Putamen (tissue), 1 donor: ENCODE measurements at regions not wholly inside any gene's neighbourhood (a gene's known extent, or its start where the extent isn't known, plus 50 kb on each side); places are given as distances from the start of the nearest gene placed in this dataset.
"Not testable (repeated sequence)": the region's sequence is repeated elsewhere in the genome, so short reads cannot be mapped to it uniquely, and the experiment has no call there.

Experiments used
- DNase-seq: peaks from one replicate; pipeline ENCODE4 v3.0.0-alpha.2; 2016; ENCODE audit warnings: low spot score

DNA sequence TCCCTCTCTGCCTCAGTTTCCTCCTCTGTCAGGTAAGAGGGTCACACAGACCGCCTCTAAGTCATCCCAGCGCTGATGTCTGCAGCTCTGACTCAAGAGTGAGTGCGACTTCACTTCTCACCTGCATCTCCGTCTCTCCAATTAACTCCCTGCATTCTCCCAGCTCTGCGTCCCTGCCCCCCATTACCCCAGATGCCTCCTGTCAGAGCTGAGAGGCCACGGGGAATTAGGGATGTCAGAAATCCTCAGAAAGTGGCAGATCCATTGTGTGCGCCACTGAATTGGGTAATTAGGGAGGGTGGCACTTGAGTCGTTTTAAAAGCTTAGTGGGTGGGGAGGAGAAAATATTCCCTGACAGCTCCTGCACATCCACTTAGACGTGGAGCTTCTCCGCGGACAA lies 885.4 kb upstream of the EEF2KMT start:
- peak; percentile 32 for DNase-seq

DNA sequence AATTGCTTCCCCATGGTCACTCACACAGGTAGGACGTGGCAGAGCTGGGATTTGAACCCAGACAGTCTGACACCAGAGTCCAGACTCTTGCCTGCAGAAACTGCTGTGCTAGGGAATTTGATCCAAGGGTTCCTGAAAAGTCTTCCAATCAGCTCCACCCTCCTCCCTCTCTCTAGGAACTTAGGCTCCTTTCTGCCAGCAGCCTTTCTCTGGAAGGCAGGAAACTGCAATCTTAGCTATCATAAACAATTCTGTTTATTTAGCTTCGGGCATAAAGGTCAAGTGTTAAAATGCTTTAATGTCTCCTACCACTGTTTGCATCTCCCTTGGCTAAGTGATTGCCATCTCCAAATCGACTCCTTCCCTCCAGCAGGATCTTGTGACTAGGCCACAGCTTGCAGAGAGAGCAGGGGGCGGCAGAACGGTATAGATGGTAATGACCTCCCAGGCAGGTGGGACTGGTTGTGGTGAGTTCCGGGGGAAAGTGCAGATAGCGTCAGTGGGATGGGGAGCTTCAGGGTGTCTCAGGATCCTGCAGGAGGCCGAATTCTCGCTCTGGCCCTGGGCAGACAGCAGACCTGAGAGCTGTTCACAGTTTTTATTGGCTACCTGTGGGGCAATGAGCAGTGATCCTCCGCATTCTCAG lies 882.4 kb upstream of the EEF2KMT start:
- no peak for DNase-seq

DNA sequence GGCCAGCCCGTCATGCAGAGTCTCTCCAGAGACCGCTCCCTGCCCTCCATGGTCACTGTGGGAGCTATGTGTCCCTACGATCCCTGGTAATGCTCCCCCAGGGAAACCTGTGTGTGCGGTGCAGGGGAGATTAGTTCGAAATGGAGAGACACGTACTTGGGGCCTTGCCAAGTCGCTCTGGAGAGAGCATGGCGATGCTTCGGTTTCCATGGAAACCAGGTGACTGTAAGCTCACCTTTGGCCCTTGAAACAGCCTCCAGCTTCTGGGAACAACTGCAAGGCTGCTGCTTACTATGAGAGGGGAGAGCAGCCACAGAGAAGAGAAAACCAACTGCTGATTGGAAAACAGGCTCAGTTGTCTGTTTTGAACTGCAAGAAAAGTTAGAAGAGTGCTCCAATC lies 879.7 kb upstream of the EEF2KMT start:
- no peak for DNase-seq

DNA sequence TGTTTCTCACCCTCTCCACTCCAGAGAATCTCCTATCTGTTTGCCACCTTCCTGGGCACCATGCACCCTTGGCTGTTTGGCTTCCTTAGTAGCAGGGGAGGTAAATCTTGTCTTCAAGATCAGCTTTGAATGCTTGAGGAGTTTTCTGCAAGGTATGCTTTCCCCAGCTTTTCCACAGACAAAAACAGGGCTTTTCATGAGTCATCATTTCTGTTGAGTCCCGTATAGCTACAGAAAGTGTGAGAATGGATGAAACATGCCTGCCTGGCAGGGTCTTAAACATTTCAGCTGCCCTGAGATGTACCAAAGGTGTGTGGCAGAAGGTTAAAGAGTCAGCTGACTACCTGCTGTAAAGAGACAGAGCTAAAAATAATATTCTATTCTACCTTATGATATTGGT lies 875.2 kb upstream of the EEF2KMT start:
- DNase-seq: no peak

DNA sequence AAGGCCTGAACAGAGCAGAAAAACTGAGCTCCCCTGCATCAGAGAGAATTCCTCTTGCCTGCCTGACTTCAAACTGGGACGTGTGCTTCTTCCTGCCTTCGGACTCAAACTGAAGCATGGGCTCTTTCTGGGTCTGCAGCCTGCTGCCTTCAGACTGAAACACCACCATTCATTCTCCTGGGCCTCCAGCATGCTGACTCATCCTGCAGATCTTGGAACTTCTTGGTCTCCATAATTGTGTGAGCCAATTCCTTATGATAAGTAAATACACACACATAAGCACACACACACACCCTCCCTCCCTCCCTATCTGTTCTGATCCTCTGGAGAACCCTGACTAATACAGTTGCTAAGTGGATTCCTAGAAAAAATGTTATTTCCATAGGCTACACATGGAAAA lies 874.3 kb upstream of the EEF2KMT start:
- DNase-seq: no peak

DNA sequence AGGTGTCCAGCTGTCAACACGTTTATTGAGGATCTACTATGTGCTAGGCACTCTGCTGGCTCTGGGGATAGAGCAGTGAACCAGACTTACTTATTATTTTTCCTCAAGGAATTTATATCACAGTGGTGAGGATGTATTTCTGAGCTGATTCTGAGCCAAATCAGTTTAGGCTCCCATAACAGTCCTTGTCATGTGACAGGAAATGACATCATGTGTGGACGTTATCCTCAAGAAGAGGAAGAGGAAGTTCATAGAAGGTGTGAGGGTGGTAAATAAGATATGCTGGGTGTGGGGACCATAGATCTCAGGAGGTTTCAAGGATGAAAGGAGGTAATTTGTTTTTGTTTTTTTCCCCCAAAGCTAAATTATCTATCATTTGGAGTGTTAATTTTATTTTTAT lies 873.5 kb upstream of the EEF2KMT start:
- DNase-seq: no peak

DNA sequence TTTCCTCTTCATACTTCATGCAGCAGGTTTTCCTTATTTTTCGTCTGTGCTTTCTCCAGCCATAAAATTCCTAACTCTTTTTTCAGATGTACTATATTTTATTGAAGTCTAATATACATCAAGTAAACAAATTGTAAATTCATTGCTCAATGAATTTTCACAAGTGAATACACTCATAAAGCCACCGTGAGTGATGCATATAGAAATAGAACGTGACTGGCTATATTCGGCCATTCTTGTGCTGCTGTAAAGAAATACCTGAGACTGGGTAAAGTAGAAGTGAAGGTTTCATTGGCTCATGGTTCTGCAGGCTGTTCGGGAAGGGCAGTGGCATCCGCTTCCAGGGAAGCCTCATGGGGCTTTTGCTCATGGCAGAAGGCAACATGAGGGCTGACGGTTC lies 868.4 kb upstream of the EEF2KMT start:
- no peak for DNase-seq

DNA sequence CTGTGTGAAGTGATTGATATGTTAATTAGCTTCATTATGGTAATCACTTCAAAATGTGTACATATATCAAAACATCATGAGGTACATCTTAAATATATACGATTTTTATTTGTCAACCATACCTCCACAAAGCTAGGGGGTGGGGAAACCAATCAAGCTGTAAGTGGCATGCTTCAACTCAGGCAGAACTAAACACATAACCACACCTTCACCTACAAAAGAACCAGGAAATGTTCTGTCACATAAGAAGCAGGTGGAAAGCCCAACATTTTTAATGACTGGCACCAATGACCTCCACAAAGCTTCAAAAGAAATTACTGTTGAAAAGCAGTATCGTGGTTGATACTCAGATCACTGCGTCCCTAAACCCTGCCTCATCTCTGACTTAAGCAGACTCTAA lies 867.7 kb upstream of the EEF2KMT start:
- DNase-seq: no peak

DNA sequence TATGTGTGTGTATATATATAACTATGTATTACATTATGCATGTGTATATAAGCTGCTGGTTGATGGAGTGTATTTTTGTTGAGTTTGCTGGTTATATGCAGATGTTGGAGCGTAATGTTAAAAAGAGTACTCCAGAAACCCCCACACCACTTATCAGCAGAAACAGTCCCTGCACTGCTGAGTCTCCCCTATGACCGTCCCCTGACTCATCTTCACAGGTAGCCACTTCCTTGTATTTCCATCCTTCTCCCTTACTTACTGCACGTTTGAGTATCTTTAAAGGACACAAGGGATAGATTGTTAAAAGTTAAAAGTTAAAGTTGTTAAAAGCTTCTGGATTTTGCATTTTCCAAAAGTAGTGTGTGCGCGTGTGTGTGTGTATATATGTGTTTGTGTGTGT lies 853.9 kb upstream of the EEF2KMT start:
- no peak for DNase-seq

DNA sequence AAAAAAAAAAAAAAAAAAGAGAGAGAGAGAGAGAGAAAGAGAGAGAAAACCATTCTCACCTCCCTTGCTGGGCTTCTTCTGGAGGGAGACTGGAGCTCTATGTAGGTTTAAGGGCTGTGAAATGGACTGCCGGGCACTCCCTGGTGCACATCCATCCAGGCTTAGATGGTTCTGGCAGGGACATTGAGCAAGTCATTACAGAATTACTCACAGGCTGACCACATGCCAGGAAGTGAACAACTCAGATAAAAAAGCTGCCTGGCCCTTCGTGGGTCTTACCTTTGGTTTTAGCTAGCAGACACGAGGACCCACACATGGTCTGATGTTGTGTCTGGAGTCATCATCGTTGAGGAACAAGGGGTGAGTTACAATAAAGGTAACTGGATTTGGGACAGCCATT lies 847.4 kb upstream of the EEF2KMT start:
- DNase-seq: no peak

DNA sequence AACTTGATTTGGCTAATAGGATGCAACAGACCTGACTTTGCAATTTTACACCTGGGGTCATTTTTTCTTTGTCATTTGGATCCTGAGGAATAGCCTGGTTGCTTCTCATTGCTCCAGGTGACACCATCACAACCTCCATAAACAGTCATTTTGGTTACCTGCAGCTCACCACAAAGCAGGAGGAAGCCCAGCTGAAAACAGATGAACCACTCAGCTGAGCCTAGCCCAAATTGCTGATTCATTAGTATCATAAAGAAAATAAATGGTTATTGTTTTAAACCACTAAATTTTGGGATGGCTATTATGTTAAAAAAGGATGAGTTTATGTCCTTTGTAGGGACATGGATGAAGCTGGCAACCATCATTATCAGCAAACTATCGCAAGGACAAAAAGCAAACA lies 841.0 kb upstream of the EEF2KMT start:
- DNase-seq: no peak

DNA sequence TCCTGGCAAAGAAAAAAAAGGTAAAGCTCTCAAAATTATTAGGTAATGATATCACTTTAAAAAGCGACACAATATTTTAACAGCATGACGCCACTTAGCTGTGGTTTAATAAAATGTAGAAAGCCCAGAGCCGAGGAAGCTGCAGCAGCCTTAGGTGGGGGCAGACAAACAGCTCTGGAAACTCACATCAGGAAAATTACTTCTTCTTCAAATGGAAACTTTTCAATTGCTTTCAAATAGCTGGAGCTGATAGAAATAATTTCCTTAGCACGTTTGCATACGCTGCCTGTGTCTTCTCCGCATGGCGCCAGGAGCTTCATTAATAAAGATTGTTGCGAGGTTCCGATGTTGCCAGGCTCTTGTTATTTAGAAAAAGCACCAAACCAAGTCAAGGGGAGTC lies 835.3 kb upstream of the EEF2KMT start:
- DNase-seq: no peak

DNA sequence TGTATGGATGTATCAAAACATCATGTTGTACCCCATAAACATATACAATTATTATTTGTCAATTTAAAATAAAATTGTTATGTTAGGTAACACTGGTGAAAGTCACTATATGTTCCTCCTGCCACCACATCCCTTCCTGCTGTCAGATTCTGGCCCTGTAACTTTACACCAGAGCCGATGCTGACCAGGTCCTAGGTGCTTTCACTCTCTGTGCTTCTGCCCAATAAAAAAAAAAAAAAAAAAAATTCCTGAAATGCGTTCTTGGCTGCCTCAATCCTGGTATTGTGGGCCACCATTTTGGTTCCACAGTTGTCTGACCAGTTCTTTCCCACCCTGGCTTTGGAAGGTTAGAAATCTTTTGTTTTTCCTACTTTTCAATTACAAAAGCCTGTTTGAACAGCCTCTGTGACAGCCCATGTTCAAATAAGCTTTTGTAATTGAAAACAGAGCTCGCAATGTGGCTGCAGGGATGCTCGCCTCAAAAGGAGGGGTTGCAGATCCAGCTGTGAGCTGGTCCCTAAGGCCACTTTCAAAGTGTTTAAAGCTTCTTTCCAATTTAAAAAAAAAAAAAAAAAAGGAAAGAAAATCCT lies 831.0 kb upstream of the EEF2KMT start:
- DNase-seq: no peak

DNA sequence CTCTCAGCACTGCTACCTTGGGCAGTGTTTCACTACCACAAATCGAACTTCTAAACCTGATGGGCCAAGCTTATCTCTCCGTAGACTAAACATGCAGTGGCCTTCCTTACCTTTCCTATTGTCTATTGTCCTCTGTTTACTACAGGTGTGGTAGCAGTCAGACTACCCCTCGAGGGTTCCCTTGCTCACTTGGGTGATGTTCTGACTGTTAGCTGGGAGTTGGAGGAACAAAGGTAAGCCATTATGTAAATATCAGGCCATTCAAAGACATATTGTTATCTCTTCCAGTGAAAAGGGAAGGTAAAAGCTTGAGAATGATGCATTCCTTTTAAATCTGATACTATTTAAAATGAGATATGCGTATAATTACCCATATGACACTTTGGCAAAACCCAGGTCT lies 828.3 kb upstream of the EEF2KMT start:
- DNase-seq: no peak

DNA sequence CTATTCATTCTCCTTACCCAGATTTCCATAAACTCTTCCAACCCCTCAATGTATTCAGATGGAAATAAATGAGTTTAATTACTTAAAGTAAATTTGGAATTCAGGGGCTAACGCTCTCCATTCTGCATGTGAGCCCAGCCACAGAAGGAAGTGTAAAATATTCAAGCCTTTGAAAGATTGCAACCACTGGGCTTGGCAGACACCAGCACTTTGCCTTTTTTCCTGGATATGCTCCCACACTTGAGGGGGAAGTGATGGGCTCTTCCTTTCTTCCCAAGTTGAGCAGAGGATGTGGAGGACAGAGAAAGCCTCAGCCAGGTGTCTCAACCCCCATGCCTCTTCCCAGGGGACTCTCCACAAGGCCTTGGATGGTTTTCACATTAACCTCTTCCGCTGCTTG lies 825.1 kb upstream of the EEF2KMT start:
- DNase-seq: no peak

DNA sequence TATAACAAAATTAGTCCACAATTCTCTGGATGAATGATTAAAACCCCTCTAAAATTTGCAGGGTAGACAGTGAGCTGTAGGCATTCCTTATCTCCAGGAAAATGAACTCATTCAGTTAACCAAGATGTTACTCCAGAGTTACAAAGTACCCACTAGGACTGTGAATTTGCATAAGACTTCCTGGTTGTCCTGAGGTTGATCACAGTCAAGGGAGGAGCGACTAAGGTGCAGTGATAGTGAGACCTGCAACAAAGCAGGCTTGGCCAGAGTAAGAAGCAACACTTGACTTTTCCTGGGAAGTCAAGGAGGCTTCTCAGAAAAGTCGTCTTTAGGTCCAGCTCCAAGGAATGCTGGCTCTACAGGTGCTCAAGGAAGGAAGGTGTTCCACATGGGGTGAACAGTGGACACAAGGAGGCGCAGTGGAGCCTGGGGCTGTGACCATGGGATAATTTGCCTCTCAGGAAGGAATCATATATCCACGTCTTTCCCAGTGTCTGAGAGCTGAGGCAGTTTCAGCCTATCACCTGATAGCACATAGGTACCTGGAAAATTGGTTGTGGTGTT lies 821.1 kb upstream of the EEF2KMT start:
- DNase-seq: no peak

DNA sequence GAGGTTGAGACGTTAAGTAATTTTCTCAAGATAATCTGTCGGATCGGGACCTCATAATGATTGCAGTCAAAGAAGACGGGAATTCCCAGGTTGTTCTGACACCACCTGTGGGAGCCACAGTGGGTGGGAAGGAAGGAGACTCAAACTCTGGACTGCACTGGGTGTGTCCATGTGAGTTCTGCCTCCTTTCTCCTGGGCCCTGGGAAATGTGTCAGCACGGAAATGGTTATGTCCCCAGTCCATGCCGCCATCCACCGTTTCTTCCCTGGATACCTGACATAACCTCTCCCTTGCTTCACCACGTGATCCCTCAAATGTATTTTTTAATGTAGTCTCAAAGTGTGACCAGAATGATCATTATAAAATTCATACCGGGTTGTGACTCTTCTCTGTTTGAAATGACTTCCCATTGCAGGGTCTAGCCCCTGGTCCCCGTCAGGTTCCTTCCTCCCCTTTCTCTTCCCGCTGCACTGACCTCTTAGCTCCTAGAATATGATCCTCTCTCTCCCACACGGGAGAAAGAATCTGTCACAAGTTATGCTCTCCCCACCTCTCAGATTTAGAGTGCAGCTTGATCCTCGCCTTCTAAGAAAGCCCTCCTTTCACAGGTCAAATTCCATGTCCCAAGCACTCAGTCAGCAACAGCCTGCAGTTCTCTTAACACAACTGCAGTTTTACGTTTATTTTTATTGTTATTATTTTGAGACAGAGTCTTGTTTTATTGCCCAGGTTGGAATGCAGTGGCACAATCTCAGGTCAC lies 820.0 kb upstream of the EEF2KMT start:
- DNase-seq: no peak

DNA sequence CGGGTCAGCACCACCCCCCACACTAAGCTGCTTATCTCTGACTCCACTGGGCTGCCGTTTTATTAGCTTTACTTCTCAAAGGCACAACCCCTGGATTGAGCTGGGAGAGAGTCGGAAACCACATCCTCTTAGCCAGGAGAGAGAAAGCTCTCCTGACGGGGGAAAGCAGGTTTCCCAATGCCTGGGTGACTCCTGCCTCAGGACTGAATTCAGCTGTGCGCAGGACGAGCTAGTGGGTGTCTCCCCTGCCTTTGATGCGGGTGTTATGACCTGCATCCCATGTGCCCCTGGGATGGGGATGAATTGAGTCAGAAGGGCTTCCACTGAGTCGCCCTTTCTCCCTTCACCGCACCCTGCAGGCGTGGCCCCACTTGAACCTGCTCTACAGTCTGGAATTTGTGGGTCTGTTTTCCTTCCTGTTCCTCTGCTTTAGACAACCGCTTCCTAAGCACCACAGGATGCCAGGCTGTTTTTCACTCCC lies 819.2 kb upstream of the EEF2KMT start:
- DNase-seq: no peak

DNA sequence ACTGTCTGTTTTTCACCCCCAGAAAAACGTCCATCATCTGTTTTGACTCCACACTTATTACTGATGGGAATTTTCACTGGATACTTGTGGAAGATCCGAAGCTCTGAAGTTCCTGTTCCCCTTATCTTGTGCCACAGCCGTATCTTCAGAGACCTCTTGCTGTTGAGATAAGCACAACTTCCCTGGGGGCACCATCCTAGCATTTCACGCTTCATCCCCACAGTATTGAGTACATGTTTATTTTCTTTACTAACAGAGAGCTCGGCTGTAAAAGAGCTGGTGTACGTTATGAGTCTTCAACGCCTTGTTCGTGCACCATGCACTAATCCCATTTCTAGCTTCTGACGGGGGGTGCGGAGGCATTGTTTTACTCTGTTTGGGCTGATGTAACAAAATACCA lies 813.6 kb upstream of the EEF2KMT start:
- no peak for DNase-seq

DNA sequence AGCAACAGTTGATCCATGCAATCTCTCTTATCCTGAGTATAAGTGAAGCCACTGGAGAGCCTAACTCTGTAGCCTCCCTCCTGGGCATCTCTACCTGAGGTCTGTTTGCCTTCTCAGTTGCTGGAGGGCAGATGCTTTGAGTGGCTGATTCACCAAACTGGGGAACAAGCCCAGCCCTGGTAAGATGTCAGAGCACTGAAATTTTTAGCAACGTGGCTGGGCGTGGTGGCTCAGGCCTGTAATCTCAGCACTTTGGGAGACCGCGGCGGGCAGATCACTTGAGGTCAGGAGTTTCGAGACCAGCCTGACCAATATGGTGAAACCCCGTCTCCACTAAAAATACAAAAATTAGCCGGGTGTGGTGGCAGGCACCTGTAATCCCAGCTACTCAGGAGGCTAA lies 812.0 kb upstream of the EEF2KMT start:
- not testable (repeated sequence) for DNase-seq

DNA sequence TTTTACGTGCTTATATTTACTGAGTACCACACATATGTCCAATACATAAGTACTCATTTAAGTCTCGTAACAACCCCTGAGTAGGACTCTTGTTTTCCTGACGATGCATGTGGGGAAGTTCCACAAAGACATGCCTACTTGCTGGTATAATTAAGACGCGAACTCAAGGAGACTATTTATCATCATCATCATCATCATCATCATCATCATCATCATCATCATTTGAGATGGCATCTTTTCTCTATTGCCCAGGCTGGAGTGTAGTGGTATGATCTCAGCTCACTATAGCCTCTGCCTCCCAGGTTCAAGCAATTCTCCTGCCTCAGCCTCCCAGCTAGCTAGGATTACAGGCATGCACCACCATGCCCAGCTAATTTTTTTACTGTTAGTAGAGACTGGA lies 809.9 kb upstream of the EEF2KMT start:
- DNase-seq: no peak

DNA sequence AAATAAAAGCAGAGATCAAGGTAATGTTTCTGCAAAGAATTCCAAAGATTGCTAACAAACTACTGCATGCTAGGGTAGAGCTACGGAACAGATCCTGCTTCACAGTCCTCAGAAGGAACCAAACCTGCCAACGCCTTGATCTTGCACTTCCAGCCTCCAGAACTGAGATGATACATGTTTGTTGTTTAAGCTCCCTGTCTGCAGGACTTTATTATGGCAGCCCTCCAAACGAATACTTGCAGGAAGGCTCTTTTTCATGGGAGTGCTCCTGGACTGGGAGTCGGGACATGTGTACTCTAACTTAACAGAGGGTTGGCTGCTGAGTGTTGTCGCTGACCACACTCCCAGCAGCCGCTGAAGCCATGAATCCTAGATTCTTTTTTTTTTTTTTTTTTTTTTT lies 808.8 kb upstream of the EEF2KMT start:
- no peak for DNase-seq

DNA sequence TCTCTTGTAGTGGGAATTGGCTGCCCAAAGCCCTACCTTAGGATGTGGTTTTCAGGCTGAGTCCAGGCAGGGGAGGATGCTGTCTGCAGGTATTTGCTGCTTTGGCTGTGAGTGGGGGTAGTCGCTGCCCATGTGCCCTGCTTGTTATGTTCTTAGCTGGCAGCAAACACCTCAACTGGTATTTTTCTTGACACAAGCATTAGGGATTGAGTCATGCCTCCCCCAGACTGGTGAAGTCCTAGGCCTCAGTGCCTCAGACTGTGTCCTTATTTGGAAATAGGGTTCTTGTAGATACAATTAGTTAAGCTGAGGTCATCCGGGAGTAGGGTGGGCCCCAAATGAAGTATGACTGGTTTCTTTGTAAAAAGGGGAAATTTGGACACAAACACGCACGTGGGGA lies 808.3 kb upstream of the EEF2KMT start:
- DNase-seq: no peak
